Stimulated activated CD4-positive, alpha-beta T cell treated with anti-CD3 and anti-CD28 coated beads, Interleukin-12 subunit alpha, Interleukin-12 subunit beta, amount 100 ng/mL, for 24 hours (primary cell): ENCODE measurements at regions not wholly inside any gene's neighbourhood (a gene's known extent, or its start where the extent isn't known, plus 50 kb on each side); places are given as distances from the start of the nearest gene placed in this dataset.

Experiments
- DNase-seq, 2 experiments: peaks; one replicate each; pipeline ENCODE4 v3.0.0-alpha.2; 2020; ENCODE audit warnings: low read depth in 2 of 2

GRCh38 chr9:118510711-118511110 is 806.5 kb downstream of the TLR4 start:
- DNase-seq: no peak

DNA sequence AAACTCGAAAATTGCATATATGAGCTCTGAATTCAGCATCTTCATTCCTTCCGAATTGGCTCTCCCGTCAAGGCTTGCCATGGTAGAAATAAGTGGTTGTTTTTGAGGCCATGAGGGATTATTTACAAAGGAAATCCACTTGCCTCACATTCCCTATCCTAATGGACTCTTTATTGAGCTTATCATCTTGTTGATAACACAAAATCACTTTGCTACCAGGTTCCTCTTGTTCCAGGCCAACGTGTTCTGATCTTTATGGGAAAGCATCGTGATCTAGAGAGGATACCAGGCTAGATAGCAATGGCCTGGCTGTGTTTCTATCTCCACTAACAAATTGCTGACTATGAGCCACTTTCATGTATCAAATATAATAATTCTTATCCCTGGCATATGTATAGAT is 811.7 kb downstream of the TLR4 start:
- no peak for DNase-seq

DNA sequence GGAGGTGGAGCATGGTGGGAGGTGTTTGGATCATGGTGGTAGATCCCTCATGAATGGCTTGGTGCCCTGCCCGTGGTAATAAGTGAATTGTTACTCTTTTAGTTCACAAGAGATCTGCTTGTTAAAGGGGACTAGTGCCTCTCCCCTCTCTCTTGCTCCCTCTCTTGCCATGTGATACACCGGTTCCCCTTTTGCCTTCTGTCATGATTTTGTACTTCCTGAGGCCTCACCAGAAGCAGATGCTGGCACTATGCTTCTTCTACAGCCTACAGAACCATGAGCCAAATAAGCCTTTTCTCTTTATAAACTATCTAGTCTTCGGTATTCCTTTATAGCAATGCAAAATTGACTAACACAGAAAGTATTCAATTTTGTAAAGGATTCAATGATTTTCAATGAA is 817.1 kb downstream of the TLR4 start:
- DNase-seq: no peak

- no peak for DNase-seq
These were observed 818.2 kb downstream of the TLR4 start for GRCh38 chr9:118522093-118523028.

GRCh38 chr9:118527261-118527660 is 823.1 kb downstream of the TLR4 start:
- no peak for DNase-seq

GRCh38 chr9:118529210-118529609 is 825.0 kb downstream of the TLR4 start:
- DNase-seq: no peak

DNA sequence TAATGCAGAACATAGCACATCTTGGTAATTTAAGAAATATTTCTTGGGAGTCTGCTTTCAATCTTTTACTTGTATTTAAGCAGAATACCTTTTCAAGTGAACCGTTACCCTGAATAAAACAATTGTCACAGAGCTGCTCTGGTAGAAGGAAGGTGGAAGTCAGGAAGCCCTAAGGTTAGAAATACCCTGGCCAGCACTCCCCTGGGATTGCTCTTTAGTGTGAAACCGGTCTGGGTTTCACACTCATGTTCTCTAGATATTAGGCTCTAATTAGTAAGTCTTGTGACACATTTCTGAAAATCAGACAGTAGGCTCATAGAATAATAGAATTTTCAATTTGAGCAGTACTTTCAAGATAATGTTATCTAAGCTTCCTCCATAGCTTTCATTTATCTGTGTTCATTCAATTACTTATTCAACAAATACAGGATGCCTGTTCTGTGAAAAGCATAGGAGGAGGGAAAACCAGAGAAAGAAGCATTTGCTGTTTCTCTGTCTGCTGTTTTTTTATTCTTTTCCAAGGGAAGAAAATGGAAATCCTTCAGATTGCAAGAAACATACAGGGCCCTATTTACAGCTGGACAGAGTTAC is 825.5 kb downstream of the TLR4 start:
- DNase-seq: no peak

- no peak for DNase-seq
These were observed 828.4 kb downstream of the TLR4 start for GRCh38 chr9:118532592-118532991.

DNA sequence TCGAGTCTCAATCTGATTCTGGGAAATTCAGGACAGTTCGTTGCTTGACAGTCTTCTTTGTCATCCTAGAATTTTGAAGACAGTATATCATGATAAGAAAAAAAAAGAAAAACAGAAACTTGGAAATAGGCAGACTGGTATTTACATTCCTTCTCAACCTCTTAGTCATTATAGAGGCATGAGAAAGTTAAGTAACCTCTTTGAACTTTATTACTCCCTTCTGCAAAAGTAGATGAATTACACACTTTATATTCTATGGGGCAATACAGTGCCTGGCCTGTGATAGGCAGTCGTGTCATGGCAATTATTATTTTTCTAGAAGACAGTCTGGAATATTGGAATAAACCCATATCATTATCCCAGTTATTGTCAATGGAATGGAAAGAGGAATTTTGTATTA is 828.9 kb downstream of the TLR4 start:
- no peak for DNase-seq

GRCh38 chr9:118533850-118534249 is 829.6 kb downstream of the TLR4 start:
- no peak for DNase-seq

GRCh38 chr9:118536153-118536552 is 832.0 kb downstream of the TLR4 start:
- DNase-seq: no peak

DNA sequence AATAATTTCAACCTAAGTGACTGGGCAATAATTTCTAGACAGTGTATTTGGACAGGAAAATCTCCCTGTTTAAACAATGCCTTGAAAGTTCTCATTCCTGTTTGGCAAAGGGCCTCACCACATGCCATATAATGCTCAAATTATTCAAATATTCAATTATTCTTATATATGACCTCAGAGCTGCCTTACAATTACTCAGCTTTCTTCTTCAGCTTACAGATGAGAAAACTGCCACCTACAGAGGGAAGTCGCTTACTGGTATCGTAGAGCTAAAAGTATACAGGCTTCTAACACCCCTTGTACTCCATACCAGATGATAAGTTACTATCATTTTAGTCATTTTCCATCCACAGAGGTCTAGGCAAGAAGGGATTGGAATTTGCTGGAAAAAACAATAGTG is 830.3 kb downstream of the BRINP1 start:
- DNase-seq: no peak

DNA sequence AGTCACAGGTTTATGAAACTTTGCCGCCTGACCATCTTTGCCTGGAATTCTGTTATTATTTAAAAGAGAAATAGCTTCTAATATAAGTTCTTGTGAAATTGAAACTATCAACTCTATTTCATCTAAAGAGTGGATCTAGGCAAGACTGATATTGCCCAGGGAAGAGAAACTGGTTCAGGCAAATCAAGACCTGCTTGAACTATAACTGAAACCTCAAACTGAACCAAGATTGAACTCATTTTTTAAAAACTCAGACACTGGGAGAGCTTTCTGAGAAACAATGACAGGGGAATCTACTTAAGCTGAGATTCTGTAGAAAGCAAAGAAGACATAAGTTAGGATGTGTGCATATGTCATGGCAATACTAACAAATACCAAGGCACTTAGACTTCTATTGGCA is 815.8 kb downstream of the BRINP1 start:
- DNase-seq: no peak

DNA sequence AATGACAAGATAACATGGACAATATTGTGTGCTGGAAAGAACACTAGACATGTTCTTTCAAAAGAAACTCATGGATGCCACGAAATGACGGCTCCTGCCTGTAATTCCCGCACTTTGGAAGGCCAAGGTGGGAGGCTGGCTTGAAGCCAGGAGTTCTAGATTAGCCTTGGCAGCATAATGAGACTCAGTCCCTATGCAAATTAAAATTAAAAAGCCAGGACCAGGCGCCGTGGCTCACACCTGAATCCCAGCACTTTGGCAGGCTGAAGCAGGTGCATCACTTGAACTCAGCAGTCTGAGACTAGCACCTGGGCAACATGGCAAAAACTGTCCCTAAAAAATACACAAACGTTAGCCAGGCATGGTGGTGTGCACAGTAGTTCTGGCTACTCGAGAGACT is 814.2 kb downstream of the BRINP1 start:
- DNase-seq: no peak

DNA sequence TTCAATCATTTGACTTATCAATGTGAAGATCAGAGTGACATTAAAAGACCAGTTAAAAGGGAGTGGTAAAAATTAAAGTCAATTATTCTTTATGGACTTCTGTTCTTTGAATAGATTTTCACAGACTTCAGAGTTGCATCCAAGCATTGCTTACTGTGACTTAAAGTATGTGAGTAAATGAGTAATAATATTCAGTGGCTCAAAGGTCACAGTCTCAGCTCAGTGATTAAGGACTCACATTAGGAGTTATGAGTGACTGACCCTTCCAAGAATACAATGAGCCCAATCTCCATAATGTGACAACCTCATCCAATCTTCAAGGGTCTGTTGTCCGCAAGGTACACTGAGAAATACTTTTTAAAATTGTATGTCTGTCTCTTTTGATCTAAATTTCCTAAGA is 811.2 kb downstream of the BRINP1 start:
- no peak for DNase-seq

GRCh38 chr9:118558891-118559290 is 810.3 kb downstream of the BRINP1 start:
- DNase-seq: no peak

- DNase-seq: no peak
These were observed 808.2 kb downstream of the BRINP1 start for GRCh38 chr9:118561051-118561450.

- DNase-seq: no peak
These were observed 805.6 kb downstream of the BRINP1 start for GRCh38 chr9:118563677-118564076.

DNA sequence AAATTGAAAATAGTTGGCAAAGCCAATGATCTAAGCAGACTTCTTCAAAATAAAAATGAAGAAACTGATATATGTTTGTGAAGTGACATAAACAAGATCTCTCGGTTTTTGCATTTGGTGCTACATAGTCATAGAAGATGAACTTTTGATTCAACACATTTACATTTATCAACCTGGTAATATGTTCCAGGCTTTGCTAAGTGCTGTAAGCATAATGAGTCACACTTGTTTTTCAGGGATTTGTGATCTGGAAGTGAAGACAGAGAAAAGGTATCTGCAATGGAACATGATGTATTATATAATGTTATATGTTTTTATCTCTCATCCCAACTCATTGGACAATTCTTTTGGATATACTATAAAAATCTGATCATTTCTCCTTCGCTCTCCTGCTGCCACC is 801.4 kb downstream of the BRINP1 start:
- DNase-seq: no peak

DNA sequence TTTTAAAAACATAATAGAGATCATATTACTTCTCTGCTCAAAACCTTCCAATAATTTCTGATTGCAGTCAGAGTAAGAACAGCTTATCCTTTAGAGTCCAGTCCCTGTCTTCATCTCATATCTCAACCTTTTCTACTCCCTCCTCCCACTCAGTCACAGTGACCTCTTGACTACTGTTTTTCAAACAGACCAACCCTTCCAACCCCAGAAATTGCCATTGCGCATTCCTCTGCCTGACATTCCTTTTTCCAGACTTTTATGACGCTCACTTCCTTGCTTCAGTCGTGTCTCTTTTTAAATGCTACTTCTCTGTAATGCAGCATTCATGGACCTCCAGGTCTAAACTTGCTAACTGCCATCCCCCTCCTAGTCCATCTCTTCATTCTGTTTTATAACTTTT is 800.5 kb downstream of the BRINP1 start:
- no peak for DNase-seq

DNA sequence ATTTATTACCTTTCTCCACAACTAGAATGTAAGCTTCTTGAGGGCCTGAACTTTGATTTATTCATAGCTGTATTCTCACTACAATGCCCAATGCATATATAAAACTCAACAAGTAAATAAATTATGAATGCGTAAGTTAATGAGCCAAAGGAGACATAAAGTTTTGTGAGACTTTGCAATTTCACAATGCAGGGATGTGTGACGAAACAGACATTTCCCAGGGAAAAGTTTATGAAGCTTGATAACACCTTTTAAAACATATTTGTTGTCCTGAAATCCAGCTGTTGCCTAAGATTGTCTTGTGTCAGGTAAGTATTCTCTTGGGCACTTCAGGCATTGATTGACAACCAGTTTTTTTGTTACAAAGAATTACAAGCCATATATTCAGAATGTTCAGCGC is 800.1 kb downstream of the BRINP1 start:
- DNase-seq: no peak

DNA sequence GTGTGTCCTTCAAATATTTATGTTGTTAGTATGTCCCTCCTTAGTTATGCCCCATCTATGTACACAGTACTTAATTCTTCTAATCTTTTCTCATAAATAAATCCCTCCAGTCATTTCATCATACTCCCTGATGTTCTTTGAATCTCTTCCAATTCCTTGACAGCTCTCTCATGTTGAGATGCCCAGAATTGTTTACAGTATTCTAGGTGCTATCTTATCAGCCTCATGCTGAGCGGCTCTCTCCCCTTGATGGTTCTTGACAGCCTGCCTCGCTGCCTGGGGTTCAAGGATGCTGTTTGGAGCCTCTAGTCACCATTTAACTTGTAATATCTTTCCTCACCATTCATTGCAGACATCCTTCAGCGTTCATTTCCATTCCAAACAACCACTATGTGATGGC is 799.2 kb downstream of the BRINP1 start:
- DNase-seq: no peak

DNA sequence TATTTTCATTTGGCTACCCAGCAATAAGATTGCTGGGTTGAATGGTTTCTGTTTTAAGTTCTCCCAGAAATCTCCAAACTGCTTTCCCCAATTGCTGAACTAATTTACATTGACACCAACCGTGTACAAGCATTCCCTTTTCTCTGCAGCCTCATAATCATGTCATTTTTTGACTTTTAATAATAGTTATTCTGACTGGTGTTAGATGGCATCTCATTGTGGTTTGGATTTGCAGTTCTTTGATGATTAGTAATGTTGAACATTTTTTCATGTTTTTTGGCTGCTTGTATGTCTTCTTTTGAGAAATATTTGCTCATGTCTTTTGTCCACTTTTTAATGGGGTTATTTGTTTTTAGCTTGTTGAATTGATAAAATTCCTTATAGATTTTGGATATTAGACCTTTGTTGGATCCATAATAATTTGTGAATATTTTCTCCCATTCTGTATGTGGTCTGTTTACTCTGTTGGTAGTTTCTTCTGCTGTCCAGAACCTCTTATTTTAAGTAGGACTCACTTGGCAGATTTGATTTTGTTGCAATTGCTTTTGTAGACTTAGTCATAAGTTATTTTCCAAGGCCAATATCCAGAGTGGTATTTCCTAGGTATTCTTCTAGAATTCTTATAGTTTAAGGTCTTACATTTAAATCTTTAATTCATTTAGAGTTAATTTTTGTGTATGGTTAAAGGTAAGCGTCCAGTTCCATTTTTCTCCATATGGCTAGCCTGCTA is 793.7 kb downstream of the BRINP1 start:
- no peak for DNase-seq
